ENCODE measurements at regions not wholly inside any gene's neighbourhood (a gene's known extent, or its start where the extent isn't known, plus 50 kb on each side); places are given as distances from the start of the nearest gene placed in this dataset.

DNA sequence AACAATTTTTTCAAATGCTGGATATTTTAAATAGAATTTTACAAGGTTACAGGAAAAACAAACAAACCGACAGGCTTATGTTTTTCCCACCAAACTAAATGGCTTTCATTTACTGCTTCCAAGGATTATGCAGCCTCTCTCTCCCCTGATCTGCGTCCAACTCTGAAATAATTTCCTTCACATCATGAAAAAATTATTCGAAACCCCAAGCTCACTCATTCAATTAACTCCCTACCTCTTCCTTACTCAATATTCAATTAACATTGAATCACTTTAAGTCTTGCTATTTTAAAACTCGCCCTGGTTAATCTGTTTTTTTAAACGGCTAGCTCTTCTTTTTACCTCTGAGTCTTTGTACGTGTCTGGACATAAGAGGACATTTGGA is 336.2 kb downstream of the AGTPBP1 start:
- Histone ChIP-seq H3K27me3 (ENCODE audit: control insufficient read depth in 4 of 4, insufficient read depth in 4 of 4, low read length in 3 of 4) (peaks cover 0 to 5% (median 1%) of the 10 kb centered on the region in 4 donors), H3K4me1 (ENCODE audit: control insufficient read depth in 4 of 4, insufficient read depth in 4 of 4, low read length in 3 of 4) (no peaks in the 10 kb centered on the region), H3K9ac (ENCODE audit: low read depth in 1 of 2, low read length in 2 of 2) (no peak overlapping the region), H3K27ac (ENCODE audit: low read depth in 1 of 2, low read length in 2 of 2) (no peak overlapping the region), H3K36me3 (ENCODE audit: control insufficient read depth in 4 of 4, insufficient read depth in 3 of 4, low read depth in 1 of 4, low read length in 3 of 4) (no peaks in the 10 kb centered on the region), H3K9me3 (ENCODE audit: control insufficient read depth in 4 of 4, low read length in 3 of 4) (no peaks in the 10 kb centered on the region), H3K4me3 (ENCODE audit: low read depth in 1 of 3, low read length in 3 of 3) (no peak overlapping the region)
- DNase-seq (ENCODE audit: low spot score): no peak
- 72% methylated on average over 6 of the region's 6 CpGs for WGBS
- no peak for TF ChIP-seq RAD21 (IDR thresholded peaks at IDR 0.05)
- no peak for TF ChIP-seq EGR1 (IDR thresholded peaks at IDR 0.05; ENCODE audit: low read depth in 2 of 2)
- TF ChIP-seq JUND (IDR thresholded peaks at IDR 0.05): no peak
- TF ChIP-seq NR2F2 (IDR thresholded peaks at IDR 0.05): no peak
- TF ChIP-seq FOXA2 (IDR thresholded peaks at IDR 0.05): no peak
- TF ChIP-seq, protein P1, sequence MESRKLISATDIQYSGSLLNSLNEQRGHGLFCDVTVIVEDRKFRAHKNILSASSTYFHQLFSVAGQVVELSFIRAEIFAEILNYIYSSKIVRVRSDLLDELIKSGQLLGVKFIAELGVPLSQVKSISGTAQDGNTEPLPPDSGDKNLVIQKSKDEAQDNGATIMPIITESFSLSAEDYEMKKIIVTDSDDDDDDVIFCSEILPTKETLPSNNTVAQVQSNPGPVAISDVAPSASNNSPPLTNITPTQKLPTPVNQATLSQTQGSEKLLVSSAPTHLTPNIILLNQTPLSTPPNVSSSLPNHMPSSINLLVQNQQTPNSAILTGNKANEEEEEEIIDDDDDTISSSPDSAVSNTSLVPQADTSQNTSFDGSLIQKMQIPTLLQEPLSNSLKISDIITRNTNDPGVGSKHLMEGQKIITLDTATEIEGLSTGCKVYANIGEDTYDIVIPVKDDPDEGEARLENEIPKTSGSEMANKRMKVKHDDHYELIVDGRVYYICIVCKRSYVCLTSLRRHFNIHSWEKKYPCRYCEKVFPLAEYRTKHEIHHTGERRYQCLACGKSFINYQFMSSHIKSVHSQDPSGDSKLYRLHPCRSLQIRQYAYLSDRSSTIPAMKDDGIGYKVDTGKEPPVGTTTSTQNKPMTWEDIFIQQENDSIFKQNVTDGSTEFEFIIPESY (IDR thresholded peaks at IDR 0.05): no peak
- no peak for TF ChIP-seq SP1 (IDR thresholded peaks at IDR 0.05)

DNA sequence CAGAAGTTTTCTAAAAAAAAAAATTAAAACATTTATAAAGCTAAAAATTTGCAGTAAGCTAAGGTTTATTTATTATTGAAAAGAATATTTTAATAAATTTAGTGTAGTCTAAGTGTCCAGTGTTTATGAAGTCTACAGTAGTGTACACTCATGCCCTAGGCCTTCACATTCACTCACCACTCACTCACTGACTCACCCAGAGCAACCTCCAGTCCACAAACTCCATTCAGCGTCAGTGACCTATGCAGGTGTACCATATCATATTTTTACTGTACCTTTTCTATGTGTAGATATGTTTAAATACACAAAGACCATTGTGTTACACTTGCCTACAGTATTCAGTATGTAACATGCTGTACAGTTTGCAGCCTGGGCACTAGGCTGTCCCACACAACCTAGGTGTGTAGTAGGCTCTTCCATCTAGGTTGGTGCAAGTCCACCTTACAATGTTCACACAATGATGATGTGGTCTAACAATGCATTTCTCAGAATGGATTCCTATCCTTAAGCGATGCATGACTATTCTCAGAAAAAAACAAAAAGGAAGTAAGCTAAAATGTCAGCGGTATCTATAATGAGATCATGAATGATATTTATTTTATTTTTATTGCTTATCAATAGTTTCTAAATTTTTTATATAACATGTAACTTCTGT is 336.7 kb downstream of the AGTPBP1 start:
- Histone ChIP-seq H3K36me3 (ENCODE audit: control insufficient read depth in 4 of 4, insufficient read depth in 3 of 4, low read depth in 1 of 4, low read length in 3 of 4) (no peaks in the 10 kb centered on the region), H3K4me3 (ENCODE audit: low read depth in 1 of 3, low read length in 3 of 3) (no peak overlapping the region), H3K4me1 (ENCODE audit: control insufficient read depth in 4 of 4, insufficient read depth in 4 of 4, low read length in 3 of 4) (no peaks in the 10 kb centered on the region), H3K9ac (ENCODE audit: low read depth in 1 of 2, low read length in 2 of 2) (no peak overlapping the region), H3K9me3 (ENCODE audit: control insufficient read depth in 4 of 4, low read length in 3 of 4) (no peaks in the 10 kb centered on the region), H3K27ac (ENCODE audit: low read depth in 1 of 2, low read length in 2 of 2) (no peak overlapping the region), H3K27me3 (ENCODE audit: control insufficient read depth in 4 of 4, insufficient read depth in 4 of 4, low read length in 3 of 4) (peaks cover 0 to 5% (median 1%) of the 10 kb centered on the region in 4 donors)
- TF ChIP-seq SP1 (IDR thresholded peaks at IDR 0.05) (no peak), EGR1 (IDR thresholded peaks at IDR 0.05; ENCODE audit: low read depth in 2 of 2) (no peak)
- 60% methylated on average over 3 of the region's 3 CpGs for WGBS
- no peak for DNase-seq (ENCODE audit: low spot score)

DNA sequence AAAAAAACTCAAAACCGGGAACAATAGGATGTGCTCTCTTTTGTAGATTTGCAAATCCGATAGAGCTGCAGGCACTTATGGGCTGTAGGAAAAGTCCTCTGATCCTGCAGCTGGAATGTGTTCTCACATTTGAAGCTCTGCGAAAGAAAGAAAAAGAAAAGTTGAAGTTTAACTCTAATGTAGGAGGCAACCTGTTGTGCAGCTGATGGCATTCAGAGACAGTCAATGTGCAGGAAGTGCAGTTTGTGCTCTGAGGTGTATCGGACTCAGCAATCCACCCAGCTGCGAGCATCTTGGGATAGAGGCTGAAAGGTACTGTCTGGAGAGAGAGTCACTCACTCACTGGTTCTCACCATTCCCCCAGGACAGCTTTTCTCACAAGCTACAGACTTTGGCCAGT is 339.2 kb downstream of the AGTPBP1 start:
- Histone ChIP-seq H3K4me3 (ENCODE audit: low read depth in 1 of 3, low read length in 3 of 3) (no peak overlapping the region), H3K36me3 (ENCODE audit: control insufficient read depth in 4 of 4, insufficient read depth in 3 of 4, low read depth in 1 of 4, low read length in 3 of 4) (no peaks in the 10 kb centered on the region), H3K9ac (ENCODE audit: low read depth in 1 of 2, low read length in 2 of 2) (no peak overlapping the region), H3K27me3 (ENCODE audit: control insufficient read depth in 4 of 4, insufficient read depth in 4 of 4, low read length in 3 of 4) (peaks cover 0 to 2% (median under 1%) of the 10 kb centered on the region in 4 donors), H3K27ac (ENCODE audit: low read depth in 1 of 2, low read length in 2 of 2) (no peak overlapping the region), H3K9me3 (ENCODE audit: control insufficient read depth in 4 of 4, low read length in 3 of 4) (no peaks in the 10 kb centered on the region), H3K4me1 (ENCODE audit: control insufficient read depth in 4 of 4, insufficient read depth in 4 of 4, low read length in 3 of 4) (no peaks in the 10 kb centered on the region)
- DNase-seq (ENCODE audit: low spot score): no peak
- WGBS: 44% methylated on average over 5 of the region's 5 CpGs
- no peak for TF ChIP-seq YY1 (IDR thresholded peaks at IDR 0.05)
- no peak for TF ChIP-seq NR2F2 (IDR thresholded peaks at IDR 0.05)
- TF ChIP-seq, protein P2, sequence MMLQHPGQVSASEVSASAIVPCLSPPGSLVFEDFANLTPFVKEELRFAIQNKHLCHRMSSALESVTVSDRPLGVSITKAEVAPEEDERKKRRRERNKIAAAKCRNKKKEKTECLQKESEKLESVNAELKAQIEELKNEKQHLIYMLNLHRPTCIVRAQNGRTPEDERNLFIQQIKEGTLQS (IDR thresholded peaks at IDR 0.05): no peak
- TF ChIP-seq, protein P3, sequence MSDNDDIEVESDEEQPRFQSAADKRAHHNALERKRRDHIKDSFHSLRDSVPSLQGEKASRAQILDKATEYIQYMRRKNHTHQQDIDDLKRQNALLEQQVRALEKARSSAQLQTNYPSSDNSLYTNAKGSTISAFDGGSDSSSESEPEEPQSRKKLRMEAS (IDR thresholded peaks at IDR 0.05): no peak

DNA sequence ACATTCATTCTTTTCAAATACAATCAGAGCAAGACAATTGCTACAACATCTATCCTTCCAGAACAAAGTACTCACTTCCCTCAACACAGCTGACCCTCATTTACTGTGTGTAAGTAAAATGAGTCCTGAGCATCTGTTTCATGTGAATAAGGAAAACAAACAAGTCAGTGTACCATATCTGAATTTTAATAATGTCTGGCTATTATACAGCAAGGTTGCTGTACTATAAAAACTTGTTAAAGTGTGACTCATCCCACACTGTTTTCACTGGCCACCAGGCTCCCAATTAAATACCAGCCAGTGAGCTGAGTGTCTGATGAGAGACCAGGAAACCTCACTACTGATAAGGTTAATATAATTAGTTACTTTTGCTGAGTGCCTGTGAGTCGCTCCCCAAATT is 339.8 kb downstream of the AGTPBP1 start:
- Histone ChIP-seq H3K27ac (ENCODE audit: low read depth in 1 of 2, low read length in 2 of 2) (no peak overlapping the region), H3K9ac (ENCODE audit: low read depth in 1 of 2, low read length in 2 of 2) (no peak overlapping the region), H3K9me3 (ENCODE audit: control insufficient read depth in 4 of 4, low read length in 3 of 4) (no peaks in the 10 kb centered on the region), H3K4me1 (ENCODE audit: control insufficient read depth in 4 of 4, insufficient read depth in 4 of 4, low read length in 3 of 4) (no peaks in the 10 kb centered on the region), H3K36me3 (ENCODE audit: control insufficient read depth in 4 of 4, insufficient read depth in 3 of 4, low read depth in 1 of 4, low read length in 3 of 4) (no peaks in the 10 kb centered on the region), H3K4me3 (ENCODE audit: low read depth in 1 of 3, low read length in 3 of 3) (no peak overlapping the region), H3K27me3 (ENCODE audit: control insufficient read depth in 4 of 4, insufficient read depth in 4 of 4, low read length in 3 of 4) (peaks cover 0 to 2% (median under 1%) of the 10 kb centered on the region in 4 donors)
- no peak for DNase-seq (ENCODE audit: low spot score)
- 36% methylated on average over 1 of the region's 1 CpG for WGBS
- TF ChIP-seq, protein P2 (IDR thresholded peaks at IDR 0.05): no peak
- TF ChIP-seq EGR1 (IDR thresholded peaks at IDR 0.05; ENCODE audit: low read depth in 2 of 2) (no peak), RAD21 (IDR thresholded peaks at IDR 0.05) (no peak), FOXA1 (IDR thresholded peaks at IDR 0.05) (no peak), TAF1 (conservative IDR thresholded peaks at IDR 0.05) (no peak), YY1 (IDR thresholded peaks at IDR 0.05) (no peak)
- TF ChIP-seq, protein P4, sequence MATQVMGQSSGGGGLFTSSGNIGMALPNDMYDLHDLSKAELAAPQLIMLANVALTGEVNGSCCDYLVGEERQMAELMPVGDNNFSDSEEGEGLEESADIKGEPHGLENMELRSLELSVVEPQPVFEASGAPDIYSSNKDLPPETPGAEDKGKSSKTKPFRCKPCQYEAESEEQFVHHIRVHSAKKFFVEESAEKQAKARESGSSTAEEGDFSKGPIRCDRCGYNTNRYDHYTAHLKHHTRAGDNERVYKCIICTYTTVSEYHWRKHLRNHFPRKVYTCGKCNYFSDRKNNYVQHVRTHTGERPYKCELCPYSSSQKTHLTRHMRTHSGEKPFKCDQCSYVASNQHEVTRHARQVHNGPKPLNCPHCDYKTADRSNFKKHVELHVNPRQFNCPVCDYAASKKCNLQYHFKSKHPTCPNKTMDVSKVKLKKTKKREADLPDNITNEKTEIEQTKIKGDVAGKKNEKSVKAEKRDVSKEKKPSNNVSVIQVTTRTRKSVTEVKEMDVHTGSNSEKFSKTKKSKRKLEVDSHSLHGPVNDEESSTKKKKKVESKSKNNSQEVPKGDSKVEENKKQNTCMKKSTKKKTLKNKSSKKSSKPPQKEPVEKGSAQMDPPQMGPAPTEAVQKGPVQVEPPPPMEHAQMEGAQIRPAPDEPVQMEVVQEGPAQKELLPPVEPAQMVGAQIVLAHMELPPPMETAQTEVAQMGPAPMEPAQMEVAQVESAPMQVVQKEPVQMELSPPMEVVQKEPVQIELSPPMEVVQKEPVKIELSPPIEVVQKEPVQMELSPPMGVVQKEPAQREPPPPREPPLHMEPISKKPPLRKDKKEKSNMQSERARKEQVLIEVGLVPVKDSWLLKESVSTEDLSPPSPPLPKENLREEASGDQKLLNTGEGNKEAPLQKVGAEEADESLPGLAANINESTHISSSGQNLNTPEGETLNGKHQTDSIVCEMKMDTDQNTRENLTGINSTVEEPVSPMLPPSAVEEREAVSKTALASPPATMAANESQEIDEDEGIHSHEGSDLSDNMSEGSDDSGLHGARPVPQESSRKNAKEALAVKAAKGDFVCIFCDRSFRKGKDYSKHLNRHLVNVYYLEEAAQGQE (IDR thresholded peaks at IDR 0.05): no peak
- TF ChIP-seq, protein P1 (IDR thresholded peaks at IDR 0.05): no peak
